ENCODE measurements at regions not wholly inside any gene's neighbourhood (a gene's known extent, or its start where the extent isn't known, plus 50 kb on each side); places are given as distances from the start of the nearest gene placed in this dataset.
"Not testable (repeated sequence)": the region's sequence is repeated elsewhere in the genome, so short reads cannot be mapped to it uniquely, and the experiment has no call there.

DNA sequence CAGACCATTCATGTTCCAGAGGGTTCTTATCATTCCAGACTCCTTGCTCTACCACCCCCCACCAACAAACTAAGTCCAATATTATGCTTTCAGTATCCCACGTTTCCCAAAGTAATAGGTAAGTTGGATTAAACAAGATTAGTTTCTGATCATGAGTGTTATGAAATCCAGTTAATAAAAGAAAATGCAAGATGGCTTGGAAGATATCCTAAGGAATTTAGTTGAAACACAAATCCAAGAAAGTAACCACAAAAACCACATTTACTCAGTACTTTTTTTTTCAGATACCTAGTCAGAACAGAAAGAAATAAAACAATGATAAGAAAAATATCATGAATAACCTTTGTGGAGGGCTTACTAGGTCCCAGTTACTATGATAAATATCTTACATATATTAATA lies 119.4 kb upstream of the MIR17HG start:
- DNase-seq = no peak

DNA sequence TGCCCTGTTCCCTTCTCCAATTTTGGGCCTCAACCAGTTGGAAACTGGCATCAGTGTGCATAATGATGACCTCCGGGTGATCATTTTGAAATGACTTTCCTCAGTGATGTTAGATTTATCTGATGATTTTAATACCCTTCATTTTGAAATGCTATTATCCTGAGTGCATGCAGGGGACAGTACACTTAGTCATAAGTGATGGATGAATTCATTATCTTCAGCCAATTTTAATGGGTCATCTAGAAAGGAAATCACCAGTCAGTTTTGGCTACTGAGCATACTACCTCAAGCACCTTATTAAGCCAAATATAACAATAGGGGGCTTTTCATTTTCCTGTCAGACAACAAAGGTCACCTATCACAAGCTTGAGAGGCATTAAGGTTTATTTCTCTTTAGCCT lies 118.5 kb upstream of the MIR17HG start:
- DNase-seq = no peak

DNA sequence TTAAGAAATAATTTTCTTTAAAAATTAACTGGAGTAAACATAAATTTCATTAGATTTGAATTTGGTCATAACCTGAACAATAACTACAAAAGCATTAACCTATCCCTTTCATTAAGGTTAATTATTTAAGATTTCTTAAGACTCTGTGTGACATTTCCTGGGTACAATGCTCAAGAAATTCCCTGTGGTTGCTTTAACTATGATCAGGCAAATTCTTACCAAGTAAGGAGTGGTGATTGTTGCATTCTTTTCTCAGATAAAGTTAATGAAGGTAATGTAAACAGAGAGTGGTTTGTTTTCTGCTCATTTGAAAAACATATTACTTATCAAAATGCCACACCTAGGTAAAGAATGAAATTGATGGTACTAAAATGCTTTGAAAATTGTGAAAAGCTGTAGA lies 114.8 kb upstream of the MIR17HG start:
- no peak for DNase-seq

DNA sequence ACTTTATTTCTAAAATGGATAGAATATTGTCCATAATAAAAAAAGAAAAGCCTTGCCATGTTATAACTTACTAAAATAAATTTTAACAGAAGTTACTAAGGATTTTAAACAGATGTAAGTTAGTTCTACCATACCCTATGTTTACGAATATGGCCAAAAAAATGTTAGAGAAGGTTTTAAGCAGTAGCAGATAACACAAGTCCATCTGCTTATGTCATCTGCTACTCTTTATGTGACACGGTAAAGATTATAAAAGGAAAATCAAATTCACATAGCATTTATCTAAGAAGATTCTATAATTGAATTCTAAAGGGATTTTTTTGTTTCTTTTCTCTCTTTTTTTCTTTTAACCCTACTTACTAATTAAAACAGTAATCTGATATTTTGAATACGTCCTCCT lies 114.2 kb upstream of the MIR17HG start:
- DNase-seq = no peak

DNA sequence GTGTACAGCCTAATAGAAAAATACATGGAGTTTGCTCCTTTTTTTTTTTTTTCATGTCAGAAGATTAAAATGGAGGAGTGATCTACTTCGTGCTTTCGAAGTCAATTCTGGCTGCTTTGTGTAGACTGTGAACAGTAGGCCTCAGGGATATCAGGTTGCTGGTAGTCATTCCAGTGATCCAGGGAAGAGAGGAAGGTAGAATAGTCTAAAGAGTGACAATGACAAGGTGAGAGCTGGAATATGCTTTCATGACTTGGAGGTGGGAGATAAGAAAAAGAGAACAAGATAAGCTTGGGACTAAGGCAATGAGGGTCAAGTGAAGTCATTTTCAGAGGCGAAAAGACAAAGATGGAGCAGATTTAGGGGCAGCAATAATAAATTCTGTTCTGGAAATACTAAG lies 111.3 kb upstream of the MIR17HG start:
- DNase-seq = no peak

DNA sequence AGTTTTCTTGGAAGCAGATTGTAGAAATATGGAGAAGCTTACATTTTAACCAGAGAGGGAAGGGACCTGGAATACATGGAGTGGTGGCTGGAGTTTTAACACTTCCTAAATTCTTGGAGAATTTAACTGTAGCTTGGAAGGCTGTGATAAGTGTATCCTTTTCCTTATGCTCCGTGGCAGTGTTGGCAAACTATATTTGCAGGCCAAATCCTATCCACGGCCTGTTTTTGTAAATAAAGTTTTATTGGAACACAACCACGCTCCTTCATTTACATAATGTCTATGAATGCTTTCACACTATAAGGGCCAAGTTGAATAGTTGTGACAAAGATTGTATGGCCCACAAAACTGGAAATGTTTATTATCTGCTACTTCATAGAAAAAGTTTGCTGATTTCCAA lies 110.6 kb upstream of the MIR17HG start:
- no peak for DNase-seq

DNA sequence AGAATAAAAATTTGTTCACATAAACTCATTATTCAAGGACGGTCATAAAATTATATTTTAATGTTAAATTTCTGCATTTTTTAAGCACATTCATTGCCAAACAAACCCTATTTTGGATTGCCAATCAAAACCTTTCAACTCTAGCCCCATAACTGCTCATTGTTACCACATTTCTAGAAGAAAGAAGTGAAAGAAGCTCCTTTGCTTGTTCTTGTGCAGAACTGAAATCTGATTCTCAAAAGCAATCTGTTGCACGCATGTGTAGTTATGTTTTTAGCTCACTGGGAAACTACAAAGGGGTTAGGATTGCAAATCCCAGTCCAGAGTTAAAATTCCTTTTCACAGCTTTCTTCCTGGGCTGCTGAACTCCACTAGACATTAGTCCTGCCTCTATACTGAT lies 109.5 kb upstream of the MIR17HG start:
- no peak for DNase-seq

DNA sequence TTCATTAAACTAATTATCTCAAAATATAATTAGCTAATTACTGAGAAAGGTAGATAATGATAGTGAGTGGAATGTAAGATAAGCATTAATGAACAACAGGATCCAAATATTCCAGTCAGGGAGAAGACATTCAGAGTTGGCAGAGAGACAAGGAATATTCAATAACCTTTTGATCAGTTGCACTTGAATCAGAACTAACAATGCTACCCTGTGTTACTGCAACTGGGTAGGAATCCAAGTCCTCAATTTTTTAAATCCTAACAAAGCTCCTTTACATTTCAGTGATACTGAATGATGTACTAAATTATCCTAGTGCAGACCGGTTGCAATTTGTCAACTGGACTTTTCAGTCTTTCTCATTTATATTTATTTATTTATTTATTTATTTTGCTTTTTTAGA lies 107.1 kb upstream of the MIR17HG start:
- DNase-seq = no peak

DNA sequence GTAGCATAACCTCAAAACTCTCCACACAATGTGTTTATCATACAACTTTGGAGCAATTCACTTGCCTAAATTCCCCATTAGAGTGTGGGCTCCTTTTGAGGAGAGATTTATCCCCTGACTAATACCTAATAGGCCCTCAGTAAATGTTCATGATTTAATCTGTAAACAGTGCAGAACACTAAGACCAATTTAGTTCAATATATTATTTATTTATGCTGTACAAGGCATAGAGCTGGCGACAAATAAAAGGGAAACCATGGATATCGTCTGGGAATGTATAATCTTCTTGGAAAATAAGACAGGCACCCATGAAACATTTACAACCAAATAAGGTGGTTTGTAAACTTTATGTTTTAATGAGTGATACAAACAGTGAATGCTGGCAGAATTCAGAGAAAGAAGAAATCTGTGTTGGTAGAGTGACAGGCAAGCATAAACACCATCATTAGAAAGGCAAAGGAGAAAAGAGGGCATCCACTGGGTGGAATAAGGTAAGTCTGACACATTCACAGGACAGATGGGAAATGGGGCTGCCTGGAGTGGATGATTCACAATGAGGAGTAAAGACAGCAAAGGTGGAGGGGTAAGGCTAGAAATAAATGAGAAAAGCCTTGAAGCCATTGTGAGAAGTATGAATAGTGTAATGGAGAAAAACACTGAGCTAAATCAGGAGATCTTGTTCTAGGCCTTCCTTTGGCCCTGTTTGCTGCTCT lies 106.1 kb upstream of the MIR17HG start:
- no peak for DNase-seq

DNA sequence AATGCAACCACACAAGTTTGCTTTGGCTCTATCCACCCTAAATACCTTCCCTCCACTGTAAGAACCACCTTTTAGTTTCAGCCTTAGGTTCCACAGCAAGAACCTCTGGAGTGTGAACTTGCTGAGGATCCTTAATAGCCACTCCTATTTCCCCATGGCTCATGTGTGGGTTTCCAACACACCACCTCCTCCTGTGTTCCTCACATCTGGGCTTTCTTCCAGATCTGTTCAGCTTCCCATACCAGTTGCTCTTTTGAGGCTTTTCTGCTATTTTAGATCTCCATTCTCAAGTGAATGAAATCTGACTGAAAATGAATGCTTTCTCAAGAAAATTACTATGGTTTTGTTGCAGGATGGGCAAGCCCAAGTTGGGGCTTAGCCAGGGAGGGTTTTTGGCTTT lies 104.8 kb upstream of the MIR17HG start:
- no peak for DNase-seq

DNA sequence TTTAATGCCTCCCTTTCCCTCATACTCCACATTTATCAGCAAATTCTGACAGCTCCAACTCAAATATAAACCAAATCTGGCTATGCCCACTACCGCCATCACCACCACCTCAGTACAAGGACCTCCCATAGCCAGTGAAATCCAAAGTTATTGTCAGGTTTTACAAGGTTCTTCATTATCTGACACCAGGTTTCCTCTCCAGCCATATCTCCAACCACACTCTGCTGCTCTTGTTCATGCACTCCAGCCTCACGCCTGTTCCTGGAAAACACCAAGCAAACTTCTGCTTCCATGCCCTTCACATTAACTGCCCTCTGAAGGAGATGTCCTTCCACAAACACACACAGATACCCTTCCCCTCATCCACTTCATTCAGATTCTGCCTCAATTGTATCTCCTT lies 102.2 kb upstream of the MIR17HG start:
- no peak for DNase-seq

DNA sequence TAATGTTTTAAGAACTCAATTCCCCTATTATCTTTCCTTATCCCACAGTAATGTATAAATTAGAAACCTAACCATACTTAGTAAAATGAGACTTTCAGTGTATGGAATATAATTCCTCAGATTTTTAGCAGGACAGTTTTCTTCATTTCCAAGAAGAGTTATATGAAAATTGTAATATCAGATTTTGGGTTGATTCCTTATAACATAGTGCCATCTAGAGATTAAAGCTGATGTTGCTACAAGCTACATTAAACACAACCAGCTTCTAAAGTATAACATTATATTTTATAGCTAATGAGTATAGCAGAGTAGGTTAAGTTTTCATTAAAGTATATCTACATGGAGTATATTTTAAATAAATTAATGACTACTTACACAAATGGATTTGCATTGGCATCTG lies 99.7 kb upstream of the MIR17HG start:
- DNase-seq = no peak

DNA sequence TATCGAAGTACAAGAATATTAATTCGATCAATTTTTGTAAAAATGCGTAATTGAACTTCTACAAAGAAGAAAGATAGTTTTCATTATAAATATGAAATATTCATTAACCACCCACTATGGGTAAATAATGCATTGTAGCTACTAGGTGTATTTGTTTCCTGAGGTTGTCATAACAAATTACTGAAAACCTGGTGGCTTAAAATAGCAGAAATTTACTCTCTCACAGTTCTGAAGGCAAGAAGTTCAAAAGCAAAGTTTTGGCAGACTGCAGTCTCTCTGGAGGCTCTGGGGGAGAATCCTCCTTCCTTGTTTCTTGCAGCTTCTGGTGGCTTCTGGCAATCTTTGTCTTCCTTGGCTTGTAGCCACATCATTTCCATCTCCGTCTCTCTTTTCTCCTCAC lies 99.2 kb upstream of the MIR17HG start:
- no peak for DNase-seq

DNA sequence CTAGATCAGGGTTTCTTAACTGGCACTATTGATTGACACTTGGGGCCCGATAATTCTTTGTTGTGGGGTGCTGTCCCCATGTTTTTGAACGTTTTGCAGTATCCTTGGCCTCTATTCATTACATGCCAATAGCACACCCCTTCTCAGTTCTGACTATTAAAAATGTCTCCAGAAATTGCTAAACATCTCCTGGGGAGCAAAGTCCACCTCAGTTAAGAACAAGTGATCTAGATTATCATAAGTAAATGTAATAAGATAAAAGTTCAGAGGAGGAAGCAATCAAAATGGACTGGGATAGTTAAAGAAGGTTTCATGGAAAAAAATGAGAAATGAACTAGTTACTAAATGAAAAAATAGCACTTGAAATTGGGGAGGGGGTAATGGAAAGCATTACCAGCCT lies 98.1 kb upstream of the MIR17HG start:
- DNase-seq = no peak

DNA sequence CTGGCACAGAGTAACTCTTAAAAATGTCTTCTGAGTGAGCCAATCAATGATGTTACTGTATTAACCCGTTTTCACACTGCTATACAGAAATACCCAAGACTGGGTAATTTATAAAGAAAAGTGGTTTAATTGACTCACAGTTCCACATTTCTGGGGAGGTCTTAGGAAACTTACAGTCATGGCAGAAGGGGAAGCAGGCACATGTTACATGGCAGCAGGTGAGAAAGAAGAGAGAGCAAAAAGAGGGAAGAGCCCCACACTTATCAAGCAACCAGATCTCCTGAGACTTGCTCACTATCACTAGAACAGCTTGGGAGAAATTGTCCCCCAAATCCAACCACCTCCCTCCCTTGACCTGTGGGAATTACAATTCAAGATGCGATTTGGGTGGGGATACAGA lies 97.6 kb upstream of the MIR17HG start:
- DNase-seq = no peak

DNA sequence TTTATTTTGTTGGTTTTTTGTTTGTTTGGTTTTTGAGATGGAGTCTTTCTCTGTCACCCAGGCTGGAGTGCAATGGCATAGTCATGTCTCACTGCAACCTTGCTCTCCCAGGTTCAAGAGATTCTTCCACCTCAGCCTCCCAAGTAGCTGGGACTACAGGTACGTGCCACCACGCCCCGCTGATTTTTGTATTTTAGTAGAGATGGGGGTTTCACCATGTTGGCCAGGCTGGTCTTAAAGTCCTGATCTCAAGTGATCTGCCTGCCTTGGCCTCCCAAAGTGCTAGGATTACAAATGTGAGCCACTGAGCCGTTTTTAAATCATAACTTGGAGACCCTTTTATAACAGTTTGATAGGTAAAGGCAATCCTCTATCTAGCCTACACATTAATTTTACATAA lies 95.9 kb upstream of the MIR17HG start:
- DNase-seq = not testable (repeated sequence)

DNA sequence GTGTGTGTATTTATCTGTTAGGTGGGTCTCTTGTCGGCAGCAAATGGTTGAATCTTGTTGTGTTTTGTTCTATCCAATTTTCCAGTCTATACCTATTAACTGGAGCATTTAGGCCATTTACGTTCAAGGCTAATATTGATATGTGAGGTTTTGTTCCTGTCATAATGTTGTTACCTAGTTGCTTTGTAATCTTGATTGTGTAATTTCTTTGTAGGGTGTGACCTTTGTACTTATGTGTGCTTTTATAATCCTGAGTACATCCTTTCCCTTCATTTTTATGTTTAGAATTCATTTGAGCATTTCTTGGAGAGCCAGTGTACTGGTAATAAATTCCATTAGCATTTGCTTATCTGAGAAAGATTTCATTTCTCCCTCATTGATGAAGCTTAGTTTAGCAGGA lies 83.0 kb upstream of the MIR17HG start:
- DNase-seq = no peak

DNA sequence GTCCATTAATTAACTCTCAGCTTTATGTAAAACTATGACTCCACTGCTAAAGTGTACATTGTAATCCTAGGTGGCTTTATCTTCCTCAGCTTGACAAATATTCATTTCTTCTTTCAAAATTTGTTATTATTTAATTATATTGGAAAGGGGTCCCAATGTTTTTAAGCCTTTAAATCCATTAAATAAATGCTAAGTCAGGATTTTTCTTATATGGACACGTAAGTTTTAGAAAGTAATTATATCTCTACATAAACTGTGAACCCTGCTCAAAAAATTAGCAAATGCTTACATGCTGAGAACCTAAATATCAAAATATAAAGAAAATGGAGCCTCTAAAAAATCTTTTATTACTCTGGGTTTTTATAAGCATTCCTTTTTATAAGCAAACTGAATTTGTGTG lies 78.2 kb upstream of the MIR17HG start:
- DNase-seq = no peak

DNA sequence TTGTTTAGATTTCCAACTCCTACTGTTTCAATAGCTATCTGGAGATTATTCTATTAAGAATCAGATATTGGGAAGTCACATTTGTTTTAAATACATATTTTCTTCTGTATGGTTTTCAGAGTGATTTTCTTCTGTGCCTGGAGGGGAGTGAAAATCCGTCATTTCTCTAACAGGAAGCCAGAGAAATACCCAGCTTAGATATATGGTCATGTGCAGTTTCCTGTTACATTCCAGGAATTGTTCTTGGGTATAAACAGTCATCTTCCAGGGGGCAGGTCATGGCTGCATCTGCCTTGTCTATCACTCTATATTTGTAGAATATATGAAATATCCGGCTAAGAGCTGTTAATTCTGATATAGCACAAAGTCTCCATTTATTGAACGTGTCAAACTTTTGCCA lies 77.5 kb upstream of the MIR17HG start:
- DNase-seq = no peak

DNA sequence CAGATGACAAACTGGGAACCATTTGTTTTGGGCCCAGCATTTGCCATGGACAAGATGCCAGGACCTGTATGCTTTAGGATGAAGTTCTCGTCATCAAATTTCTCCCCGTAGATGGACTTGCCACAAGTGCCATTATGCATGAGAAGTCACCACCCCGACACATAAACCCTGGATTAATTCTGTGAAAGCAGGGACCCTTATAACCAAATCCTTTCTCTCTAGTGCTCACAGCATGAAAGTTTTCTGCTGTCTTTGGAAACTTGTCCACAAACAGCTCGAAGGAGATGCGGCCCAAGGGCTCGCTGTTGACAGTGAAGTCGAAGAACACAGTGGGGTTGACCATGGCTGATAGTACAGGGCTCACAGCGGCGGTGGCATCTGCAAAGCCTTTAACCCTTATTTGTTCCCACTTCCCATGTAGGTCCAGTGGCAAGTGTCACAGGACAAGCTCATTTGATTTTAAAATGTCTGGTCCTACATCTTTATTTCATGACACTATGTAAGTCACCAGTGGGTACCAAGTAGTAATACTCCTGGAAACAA lies 75.2 kb upstream of the MIR17HG start:
- no peak for DNase-seq

DNA sequence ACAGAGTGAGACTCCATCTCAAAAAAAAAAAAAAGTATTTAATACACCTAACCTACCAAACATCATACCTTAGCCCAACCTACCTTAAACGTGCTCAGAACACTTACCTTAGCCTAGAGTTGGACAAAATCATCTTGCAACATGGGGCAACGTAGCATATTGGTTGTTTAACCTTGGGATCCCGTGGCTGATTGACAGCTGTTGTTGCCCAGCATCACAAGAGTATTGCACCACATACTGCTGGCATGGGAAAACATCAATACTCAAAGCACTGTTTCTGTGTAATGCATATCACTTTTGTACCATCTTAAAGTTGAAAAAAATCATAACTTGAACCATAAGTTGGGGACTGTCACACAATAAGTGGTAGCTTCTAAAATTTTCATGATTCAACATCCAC lies 73.8 kb upstream of the MIR17HG start:
- no peak for DNase-seq

DNA sequence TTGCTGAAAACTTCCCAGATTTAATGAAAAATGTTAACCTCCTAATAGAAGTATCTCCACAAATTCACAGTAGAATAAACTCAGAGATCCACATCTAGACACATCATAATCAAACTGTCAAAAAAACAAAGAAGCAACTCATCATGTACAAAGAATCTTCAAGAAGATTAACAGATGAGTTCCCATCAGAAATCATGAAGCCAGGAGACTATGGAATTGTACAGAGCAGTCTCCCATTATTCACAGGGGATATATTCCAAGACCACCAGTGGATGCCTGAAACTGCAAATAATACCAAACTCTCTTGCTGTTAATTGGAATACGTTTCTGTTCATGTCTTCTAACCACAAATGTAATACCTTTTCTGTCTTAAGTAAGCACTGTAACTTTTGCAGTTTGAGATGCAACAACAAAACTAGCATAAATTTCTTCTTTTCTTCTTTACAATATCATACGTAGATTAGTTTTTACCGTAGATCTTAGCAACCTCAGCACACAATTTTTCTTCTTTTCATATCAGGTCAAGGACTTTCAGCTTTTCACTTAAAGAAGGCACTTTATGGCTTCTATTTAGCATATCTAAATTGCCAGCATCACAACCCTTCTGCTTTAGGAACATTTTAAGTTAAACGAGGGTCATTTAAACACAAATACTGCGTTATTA lies 70.3 kb upstream of the MIR17HG start:
- no peak for DNase-seq

DNA sequence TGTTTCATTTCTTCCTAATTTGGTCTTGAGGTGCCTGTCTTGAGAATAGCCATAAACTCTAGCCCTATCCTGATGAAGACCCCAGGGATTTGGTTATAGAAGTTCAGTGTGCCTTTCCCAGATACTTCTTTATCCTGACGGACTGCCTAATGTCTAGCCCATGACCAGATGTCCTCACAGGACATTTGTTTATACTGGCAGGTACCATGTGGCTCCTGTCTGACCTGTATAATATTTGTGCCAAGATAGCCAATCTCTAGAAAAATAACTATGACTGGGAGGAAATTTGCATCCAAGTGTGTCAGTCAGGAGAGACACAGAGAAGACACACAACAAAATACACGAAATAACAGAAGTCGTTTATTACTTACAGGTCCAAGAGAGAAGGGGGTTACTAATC lies 69.2 kb upstream of the MIR17HG start:
- no peak for DNase-seq

DNA sequence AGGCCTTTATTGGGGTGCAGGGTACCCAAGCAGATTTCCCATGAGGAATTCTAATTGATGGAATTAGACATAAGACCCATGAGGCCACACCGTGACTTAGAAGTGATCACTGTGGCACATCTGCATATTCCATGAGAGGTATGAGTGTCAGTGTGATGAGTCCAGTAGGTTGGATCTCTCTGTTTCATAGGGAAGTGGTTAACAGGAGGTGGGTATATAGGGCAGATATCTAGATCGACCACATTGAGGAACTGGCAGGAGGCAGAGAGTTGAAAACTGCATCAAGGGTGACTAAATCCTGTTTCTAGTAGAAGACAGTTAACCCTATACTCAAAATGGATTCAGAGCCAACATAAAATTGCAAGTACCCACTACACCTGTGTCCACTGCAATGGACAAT lies 68.6 kb upstream of the MIR17HG start:
- DNase-seq = no peak

DNA sequence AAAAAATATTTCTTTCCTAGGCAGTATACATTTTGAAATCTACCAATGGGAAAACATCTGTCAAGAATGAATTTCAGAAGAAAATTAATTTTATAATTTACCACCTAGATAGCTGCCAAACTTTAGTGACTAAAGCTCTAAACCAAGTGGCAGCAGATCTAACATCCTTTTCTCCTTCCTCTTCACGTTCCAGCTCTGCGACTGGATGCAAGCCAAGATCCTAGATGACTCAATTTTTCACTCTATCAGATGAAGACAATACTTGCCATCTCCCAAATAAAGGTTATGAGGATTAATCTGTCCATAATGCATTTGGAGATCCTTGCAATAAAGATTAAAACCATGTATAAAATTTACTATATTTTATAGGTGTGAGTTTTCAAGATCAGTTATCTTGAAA lies 66.7 kb upstream of the MIR17HG start:
- no peak for DNase-seq

Data from activated T-cell treated with anti-CD3 and anti-CD28 coated beads, Interleukin-2, amount 50 U/mL, for 48 hours (primary cell).